ENCODE measurements at regions not wholly inside any gene's neighbourhood (a gene's known extent, or its start where the extent isn't known, plus 50 kb on each side); places are given as distances from the start of the nearest gene placed in this dataset.

DNA sequence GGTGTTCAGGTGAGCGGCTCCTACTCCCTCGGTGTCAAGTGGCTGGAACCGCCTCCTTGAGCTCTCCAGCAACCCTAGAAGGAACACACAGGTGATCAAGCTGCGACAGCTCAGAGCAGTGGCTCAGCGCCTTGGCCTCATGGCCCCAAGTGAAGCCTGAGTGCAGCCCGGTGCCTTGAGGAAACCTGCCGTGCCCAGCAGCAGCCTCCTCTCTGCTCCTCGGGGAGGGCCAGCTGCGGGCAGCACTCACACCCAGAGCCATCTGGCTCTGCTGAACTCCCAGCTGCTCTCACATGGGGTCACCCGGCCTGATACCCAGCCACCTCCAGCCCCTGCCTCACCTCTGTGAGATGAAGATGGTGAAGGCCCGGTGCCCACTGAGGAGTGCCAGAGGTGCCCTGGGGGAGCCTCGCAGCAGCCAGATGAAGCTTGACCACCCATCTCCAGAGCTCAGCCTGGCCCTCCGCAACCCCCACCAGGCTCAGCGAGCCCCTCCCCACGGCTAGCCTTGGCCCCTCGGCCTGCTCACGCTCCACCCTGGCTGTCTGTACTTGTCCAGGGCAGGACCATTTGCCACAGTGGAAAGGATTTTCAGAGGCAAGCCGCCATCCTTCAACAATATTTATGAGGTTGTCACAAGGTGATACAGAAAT, 70.6 kb upstream of the RAB6C start:
- TF ChIP-seq NFKBIZ (CRISPR knock-in tag; IDR thresholded peaks at IDR 0.05), result no peak
- TF ChIP-seq, protein P1, sequence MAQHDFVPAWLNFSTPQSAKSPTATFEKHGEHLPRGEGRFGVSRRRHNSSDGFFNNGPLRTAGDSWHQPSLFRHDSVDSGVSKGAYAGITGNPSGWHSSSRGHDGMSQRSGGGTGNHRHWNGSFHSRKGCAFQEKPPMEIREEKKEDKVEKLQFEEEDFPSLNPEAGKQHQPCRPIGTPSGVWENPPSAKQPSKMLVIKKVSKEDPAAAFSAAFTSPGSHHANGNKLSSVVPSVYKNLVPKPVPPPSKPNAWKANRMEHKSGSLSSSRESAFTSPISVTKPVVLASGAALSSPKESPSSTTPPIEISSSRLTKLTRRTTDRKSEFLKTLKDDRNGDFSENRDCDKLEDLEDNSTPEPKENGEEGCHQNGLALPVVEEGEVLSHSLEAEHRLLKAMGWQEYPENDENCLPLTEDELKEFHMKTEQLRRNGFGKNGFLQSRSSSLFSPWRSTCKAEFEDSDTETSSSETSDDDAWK (CRISPR knock-in tag; IDR thresholded peaks at IDR 0.05), result no peak
- TF ChIP-seq, protein P2, sequence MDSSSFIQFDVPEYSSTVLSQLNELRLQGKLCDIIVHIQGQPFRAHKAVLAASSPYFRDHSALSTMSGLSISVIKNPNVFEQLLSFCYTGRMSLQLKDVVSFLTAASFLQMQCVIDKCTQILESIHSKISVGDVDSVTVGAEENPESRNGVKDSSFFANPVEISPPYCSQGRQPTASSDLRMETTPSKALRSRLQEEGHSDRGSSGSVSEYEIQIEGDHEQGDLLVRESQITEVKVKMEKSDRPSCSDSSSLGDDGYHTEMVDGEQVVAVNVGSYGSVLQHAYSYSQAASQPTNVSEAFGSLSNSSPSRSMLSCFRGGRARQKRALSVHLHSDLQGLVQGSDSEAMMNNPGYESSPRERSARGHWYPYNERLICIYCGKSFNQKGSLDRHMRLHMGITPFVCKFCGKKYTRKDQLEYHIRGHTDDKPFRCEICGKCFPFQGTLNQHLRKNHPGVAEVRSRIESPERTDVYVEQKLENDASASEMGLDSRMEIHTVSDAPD (CRISPR knock-in tag; IDR thresholded peaks at IDR 0.05), result no peak
- no peak for TF ChIP-seq USF2 (IDR thresholded peaks at IDR 0.05; ENCODE audit: low read depth, low read length)
- no peak for TF ChIP-seq USF2 (CRISPR knock-in tag; IDR thresholded peaks at IDR 0.05; ENCODE audit: borderline replicate concordance)
- no peak for TF ChIP-seq CBX5 (CRISPR knock-in tag; IDR thresholded peaks at IDR 0.05; ENCODE audit: borderline replicate concordance)
- no peak for TF ChIP-seq ZNF510 (CRISPR knock-in tag; IDR thresholded peaks at IDR 0.05; ENCODE audit: low read depth)
- TF ChIP-seq, protein P3, sequence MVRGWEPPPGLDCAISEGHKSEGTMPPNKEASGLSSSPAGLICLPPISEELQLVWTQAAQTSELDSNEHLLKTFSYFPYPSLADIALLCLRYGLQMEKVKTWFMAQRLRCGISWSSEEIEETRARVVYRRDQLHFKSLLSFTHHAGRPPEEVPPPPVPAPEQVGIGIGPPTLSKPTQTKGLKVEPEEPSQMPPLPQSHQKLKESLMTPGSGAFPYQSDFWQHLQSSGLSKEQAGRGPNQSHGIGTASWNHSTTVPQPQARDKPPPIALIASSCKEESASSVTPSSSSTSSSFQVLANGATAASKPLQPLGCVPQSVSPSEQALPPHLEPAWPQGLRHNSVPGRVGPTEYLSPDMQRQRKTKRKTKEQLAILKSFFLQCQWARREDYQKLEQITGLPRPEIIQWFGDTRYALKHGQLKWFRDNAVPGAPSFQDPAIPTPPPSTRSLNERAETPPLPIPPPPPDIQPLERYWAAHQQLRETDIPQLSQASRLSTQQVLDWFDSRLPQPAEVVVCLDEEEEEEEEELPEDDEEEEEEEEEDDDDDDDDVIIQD (CRISPR knock-in tag; IDR thresholded peaks at IDR 0.05; ENCODE audit: low read depth), result no peak
- TF ChIP-seq, protein P4, sequence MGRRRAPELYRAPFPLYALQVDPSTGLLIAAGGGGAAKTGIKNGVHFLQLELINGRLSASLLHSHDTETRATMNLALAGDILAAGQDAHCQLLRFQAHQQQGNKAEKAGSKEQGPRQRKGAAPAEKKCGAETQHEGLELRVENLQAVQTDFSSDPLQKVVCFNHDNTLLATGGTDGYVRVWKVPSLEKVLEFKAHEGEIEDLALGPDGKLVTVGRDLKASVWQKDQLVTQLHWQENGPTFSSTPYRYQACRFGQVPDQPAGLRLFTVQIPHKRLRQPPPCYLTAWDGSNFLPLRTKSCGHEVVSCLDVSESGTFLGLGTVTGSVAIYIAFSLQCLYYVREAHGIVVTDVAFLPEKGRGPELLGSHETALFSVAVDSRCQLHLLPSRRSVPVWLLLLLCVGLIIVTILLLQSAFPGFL (CRISPR knock-in tag; IDR thresholded peaks at IDR 0.05), result no peak
- TF ChIP-seq BRCA1 (CRISPR knock-in tag; IDR thresholded peaks at IDR 0.05), result no peak
- TF ChIP-seq SIN3A (IDR thresholded peaks at IDR 0.05; ENCODE audit: borderline replicate concordance, low read depth, low read length), result no peak
